ENCODE measurements at regions not wholly inside any gene's neighbourhood (a gene's known extent, or its start where the extent isn't known, plus 50 kb on each side); places are given as distances from the start of the nearest gene placed in this dataset.
"Not testable (repeated sequence)": the region's sequence is repeated elsewhere in the genome, so short reads cannot be mapped to it uniquely, and the experiment has no call there.

- DNase-seq (ENCODE audit: low read depth in 2 of 3, low spot score in 2 of 3), result not testable (repeated sequence)
These were observed 129.6 kb downstream of the CRYBB2 start for GRCh38 chr22:25348996-25349395.

GRCh38 chr22:25350551-25350971, 131.1 kb downstream of the CRYBB2 start:
- DNase-seq (ENCODE audit: low read depth in 2 of 3, low spot score in 2 of 3), result no peak

- no peak for DNase-seq (ENCODE audit: low read depth in 2 of 3, low spot score in 2 of 3)
These were observed 132.3 kb downstream of the CRYBB2 start for GRCh38 chr22:25351631-25352293.

DNA sequence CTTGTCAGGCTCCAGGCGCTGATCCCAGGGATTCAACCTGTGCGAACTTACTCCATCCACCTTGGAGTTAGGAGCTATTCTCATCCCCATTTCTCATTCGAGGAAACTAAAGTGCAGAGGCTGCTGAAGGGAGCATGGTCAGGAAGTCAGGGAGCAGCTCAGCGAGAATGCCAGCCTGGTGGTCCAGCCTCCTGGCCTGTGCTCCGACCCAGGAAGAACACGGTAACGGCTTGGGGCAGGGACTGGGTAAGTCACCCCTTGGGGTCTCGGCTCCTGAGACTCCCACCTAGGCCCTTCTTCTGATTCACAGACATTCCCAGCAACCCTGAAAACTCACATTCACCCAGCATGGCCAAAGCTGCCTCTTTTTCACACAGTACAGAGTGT, 132.8 kb downstream of the CRYBB2 start:
- DNase-seq (ENCODE audit: low read depth in 2 of 3, low spot score in 2 of 3), result no peak

DNA sequence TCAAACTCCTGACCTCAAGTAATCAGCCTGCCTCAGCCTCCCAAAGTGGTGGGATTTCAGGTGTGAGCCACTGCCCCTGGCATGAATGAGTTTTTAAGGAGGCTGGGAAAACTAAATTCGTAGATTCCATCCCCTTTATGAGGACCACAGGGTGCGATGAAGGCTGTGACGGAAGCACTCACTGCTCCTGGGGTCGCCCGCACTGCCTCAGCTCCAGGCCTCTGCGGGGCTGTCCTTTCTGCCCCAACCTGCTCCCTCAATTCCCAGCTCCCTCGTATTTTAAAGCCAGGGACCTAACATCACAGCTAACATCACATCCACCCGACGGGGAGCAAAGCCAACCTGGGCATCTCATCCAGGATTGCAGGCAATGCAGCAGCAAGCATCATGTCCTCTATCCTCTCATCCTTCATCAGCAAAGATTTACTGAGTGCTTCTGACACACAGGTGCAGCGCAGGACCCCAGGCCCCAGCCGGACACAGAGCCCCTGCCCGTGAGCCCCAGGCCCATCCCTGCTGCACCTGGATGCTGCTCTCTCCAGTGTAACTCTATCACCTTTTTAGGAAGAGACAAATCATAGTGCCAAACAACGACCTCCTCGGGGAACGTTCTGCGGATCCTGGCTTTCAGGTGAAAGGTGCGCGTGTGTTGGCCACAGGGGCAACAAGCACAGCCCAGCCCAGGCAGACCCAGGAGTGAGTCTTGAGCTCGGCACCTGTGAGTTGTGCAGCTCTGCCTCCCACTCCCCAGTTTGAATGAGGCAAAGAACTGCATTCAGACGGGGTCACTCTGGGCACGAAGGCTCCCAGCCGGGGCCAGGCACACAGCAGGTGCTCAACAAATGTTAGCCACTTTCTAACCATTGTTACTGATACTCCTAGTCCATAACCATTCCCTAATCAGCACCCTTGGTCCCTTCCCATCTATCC, 134.3 kb downstream of the CRYBB2 start:
- no peak for DNase-seq (ENCODE audit: low read depth in 2 of 3, low spot score in 2 of 3)

GRCh38 chr22:25354456-25354855, 135.0 kb downstream of the CRYBB2 start:
- no peak for DNase-seq (ENCODE audit: low read depth in 2 of 3, low spot score in 2 of 3)

- no peak for DNase-seq (ENCODE audit: low read depth in 2 of 3, low spot score in 2 of 3)
These were observed 137.7 kb downstream of the CRYBB2 start for GRCh38 chr22:25357132-25357455.

- no peak for DNase-seq (ENCODE audit: low read depth in 2 of 3, low spot score in 2 of 3)
These were observed 138.4 kb downstream of the CRYBB2 start for GRCh38 chr22:25357606-25358420.

DNA sequence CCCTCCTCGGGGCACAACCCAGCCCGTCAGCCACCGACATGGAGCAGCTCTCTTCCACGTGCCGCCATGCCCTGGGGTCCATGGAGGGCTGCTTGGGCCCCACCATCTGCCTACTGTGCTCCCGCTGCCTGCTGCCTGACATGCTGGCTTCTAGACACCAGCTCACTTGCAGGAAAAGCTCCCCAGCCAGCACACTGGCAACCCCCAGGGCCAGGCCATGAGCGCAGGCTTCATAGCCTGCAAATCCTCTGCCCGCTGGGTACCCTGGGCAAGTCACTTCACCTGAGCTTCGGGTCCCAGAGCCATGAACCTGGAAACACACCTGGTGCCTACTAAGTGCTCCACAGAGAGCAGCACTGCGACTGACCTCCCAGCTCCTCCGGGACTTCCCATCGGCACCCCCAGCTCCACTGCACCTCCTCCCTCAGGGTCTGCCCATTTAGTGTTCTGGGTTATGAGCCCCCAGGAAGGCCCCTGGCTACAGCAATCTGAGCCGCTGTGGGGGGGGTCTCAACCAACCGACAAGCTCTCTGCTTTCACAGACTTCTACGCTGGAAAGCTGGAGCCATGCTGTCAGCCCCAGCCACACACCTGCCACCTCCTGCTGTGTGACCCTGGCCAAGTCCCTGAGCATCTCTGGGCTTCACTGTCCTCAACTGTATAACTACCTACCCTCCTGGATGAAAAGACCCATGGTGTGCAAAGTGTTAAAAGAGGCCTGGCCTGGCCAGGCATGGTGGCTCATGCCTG, 139.2 kb downstream of the CRYBB2 start:
- no peak for DNase-seq (ENCODE audit: low read depth in 2 of 3, low spot score in 2 of 3)

- no peak for DNase-seq (ENCODE audit: low read depth in 2 of 3, low spot score in 2 of 3)
These were observed 140.3 kb downstream of the CRYBB2 start for GRCh38 chr22:25359601-25360261.

DNA sequence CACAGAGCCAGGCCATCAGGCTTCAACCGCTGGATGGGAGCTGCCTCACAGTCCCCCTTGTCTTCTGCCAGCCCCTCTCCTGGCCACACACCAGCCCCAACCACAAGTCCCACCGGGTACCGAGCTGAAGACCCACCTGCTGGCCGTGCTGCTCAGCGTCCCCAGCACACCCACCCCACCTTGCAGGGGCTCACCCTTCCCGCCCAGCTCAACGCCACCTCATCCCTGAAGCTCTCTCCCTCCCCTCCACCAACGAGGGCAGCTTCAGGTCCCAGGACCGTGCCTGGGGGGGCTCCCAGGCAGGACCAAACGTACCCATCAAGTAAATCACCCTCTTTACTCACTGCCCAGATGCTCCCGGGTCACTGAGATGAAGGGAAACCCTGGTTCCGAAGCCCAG, 141.0 kb downstream of the CRYBB2 start:
- no peak for DNase-seq (ENCODE audit: low read depth in 2 of 3, low spot score in 2 of 3)

DNA sequence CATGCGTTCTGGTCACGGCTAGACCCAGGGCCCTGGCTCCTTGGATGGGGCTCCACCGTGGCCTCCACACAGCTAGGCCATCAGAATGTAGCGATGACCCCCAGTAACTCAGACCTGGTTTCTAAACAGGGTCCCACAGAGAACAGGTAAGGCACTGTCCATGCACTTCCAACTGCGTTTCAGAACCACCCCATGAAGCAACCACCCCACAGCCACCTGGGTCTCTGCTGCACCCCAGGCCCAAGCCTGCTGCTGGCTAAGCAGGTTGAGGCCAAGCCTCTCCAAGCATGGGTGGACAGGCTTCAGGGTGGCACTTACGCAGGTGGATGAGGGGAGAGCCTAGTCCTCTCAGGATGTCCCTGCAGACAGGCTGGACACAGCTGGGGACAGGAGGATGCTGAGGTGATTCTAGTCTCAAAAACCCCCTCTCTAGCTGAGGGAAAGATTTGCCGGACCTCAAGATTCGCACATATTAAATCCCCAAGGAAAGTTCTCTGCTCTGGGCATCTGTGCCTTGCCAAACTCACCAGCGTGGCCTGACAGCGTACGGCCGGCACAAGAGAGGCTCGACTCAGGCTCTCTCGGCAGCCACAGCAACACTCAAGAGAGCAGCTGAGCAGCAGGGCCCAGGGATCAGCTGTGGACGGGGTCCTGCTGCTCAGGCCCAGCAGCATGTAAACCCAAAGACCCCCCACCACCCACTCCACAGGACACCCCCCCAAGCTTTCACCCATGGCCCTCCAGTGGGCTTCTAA, 141.6 kb downstream of the CRYBB2 start:
- DNase-seq (ENCODE audit: low read depth in 2 of 3, low spot score in 2 of 3), result no peak

GRCh38 chr22:25361899-25362214, 142.4 kb downstream of the CRYBB2 start:
- DNase-seq (ENCODE audit: low read depth in 2 of 3, low spot score in 2 of 3), result no peak

DNA sequence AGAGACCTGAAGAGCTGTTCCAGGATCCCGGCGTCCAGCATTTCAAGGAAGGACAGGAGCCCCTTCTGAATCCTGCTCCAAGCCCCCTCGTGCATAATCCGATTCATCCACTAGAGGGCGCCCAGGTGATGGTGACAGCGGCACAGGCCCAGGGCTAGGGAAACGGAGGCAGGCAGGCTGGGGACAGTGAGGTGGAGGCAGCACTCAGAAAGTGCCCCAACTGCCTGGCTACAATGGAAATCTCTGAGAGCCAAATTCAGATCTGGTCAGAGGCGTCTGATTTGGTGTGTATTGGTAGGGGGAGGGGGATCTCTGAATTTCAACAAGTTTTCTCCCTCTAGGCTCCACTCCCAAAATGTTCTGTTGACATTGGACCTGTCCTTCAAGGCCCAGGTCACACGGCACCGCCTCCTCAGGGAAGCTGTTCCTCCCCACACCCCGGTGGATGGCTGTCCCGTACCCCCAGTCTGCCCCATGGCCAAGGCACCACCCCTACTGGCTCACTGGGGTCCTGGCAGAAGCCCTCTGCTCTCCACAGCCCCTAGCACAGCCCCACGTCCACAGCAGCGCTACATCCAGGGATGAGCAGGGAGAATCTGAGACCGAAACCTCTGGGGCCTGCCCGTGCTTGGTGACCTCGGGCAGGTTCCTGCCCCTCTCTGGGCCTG, 142.9 kb downstream of the CRYBB2 start:
- DNase-seq (ENCODE audit: low read depth in 2 of 3, low spot score in 2 of 3), result peak; percentile 35 to 84 (median 65)

GRCh38 chr22:25362883-25363240, 143.4 kb downstream of the CRYBB2 start:
- no peak for DNase-seq (ENCODE audit: low read depth in 2 of 3, low spot score in 2 of 3)

DNA sequence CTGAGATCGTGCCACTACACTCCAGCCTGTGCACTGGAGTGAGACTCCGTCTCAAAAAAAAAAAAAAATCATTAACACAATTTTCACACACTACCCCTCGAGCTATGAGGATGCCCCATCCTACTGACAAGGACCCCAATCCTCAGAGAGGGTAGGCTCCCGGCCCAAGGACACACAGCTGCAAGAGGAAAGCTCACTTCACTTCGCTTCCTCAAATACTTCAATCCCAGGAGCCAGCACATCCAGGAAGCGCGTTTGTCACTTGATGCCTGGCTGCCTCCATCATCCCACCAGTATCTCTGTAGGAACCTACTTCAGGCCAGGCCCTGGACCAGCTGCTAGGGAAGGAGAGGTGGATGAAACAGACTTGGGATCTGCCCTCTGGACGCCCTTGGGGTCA, 144.0 kb downstream of the CRYBB2 start:
- DNase-seq (ENCODE audit: low read depth in 2 of 3, low spot score in 2 of 3), result no peak

DNA sequence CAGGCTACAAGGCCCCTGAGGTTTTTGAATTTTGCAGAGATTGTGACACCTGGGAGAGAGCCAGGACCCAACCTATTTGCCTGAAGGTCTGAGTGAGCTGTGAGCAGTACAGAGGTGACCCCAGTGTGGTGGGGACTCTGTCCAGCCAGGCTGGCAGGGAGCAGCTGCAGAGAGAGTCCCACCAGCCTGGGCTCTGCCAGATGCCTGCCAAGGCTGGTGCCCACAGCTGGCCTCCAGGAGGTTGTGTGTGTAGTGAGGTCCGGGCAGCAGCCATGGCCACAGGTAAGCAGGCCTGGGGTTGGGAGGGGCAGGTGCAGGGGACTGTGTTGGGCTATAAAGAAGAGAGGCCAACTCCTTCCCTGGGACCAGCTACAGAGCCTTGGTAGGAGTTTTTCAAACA, 144.8 kb downstream of the CRYBB2 start:
- DNase-seq (ENCODE audit: low read depth in 2 of 3, low spot score in 2 of 3), result no peak

- no peak for DNase-seq (ENCODE audit: low read depth in 2 of 3, low spot score in 2 of 3)
These were observed 145.3 kb downstream of the CRYBB2 start for GRCh38 chr22:25364736-25365241.
